DOHH2 (cell line): ENCODE measurements at regions not wholly inside any gene's neighbourhood (a gene's known extent, or its start where the extent isn't known, plus 50 kb on each side); places are given as distances from the start of the nearest gene placed in this dataset.

Source experiments
- H3F3A ChIP-seq: fragments of 200-600 bp; sonication (generic), shearing (Covaris generic); 2 replicates; pipeline ENCODE4 v1.6.0; 2016; ENCODE audit warnings: antibody characterized with exemption, mild to moderate bottlenecking; ENCODE audit not compliant: control insufficient read depth, insufficient read depth
- H3K27ac ChIP-seq: fragments of 200-600 bp; sonication (generic); 2 replicates; pipeline ENCODE4 v1.5.1; 2014; ENCODE audit warnings: low read depth, mild to moderate bottlenecking, low read length, moderate library complexity
- H3K27me3 ChIP-seq: fragments of 200-600 bp; sonication (generic); 2 replicates; pipeline ENCODE4 v1.6.1; 2014; ENCODE audit warnings: mild to moderate bottlenecking, low read length, mixed read lengths; ENCODE audit not compliant: control insufficient read depth
- H3K36me3 ChIP-seq: fragments of 200-600 bp; sonication (generic); 2 replicates; pipeline ENCODE4 v1.6.1; 2014; ENCODE audit warnings: mild to moderate bottlenecking, low read length, moderate library complexity, mixed read lengths; ENCODE audit not compliant: control insufficient read depth
- H3K4me1 ChIP-seq: fragments of 200-600 bp; sonication (generic); 2 replicates; pipeline ENCODE4 v1.6.1; 2014; ENCODE audit warnings: mild to moderate bottlenecking, low read length, mixed read lengths; ENCODE audit not compliant: control insufficient read depth
- H3K4me2 ChIP-seq: fragments of 200-600 bp; sonication (generic); 2 replicates; pipeline ENCODE4 v1.6.0; 2014; ENCODE audit warnings: mild to moderate bottlenecking, low read length, moderate library complexity
- H3K4me3 ChIP-seq: fragments of 200-600 bp; sonication (generic); 2 replicates; pipeline ENCODE4 v1.5.1; 2014; ENCODE audit warnings: mild to moderate bottlenecking, low read length, mixed read lengths
- H3K79me2 ChIP-seq: fragments of 200-600 bp; sonication (generic); 2 replicates; pipeline ENCODE4 v1.6.1; 2014; ENCODE audit warnings: mild to moderate bottlenecking, low read length, mixed read lengths; ENCODE audit not compliant: control insufficient read depth
- H3K9me2 ChIP-seq: fragments of 200-600 bp; sonication (generic); replicated peaks from 2 replicates; pipeline ENCODE4 v1.6.1; 2014; ENCODE audit warnings: mild to moderate bottlenecking, low read length, mixed read lengths; ENCODE audit not compliant: control insufficient read depth
- H3K9me3 ChIP-seq: fragments of 200-600 bp; sonication (generic); 2 replicates; pipeline ENCODE4 v1.6.1; 2014; ENCODE audit warnings: antibody characterized with exemption, low read length, mixed read lengths; ENCODE audit not compliant: control insufficient read depth, insufficient read depth
- H4K20me1 ChIP-seq: fragments of 200-600 bp; sonication (generic); 2 replicates; pipeline ENCODE4 v1.6.0; 2014; ENCODE audit warnings: low read depth, mild to moderate bottlenecking, antibody characterized with exemption, low read length, moderate library complexity; ENCODE audit not compliant: control insufficient read depth, insufficient read depth
- CTCF ChIP-seq: fragments of 200-600 bp; sonication (generic); IDR thresholded peaks from one replicate; pipeline ENCODE4 v1.5.1; 2014; ENCODE audit warnings: antibody characterized with exemption, mild to moderate bottlenecking, low read depth, low read length; ENCODE audit not compliant: poor library complexity, severe bottlenecking
- EZH2phosphoT487 ChIP-seq: fragments of 200-600 bp; sonication (generic); IDR thresholded peaks from 2 replicates; pipeline ENCODE4 v1.6.1; 2017; ENCODE audit warnings: borderline replicate concordance, mild to moderate bottlenecking, antibody characterized with exemption, low read length, moderate library complexity, mixed read lengths

GRCh38 chr6:137378090-137378369 lies 116.2 kb downstream of the OLIG3 start:
- Histone ChIP-seq H3K79me2 (no peaks in the 10 kb centered on the region), H3K36me3 (no peaks in the 10 kb centered on the region), H3F3A (no peaks in the 10 kb centered on the region), H3K9me2 (no peaks in the 10 kb centered on the region), H3K4me3 (no peak overlapping the region), H3K9me3 (no peaks in the 10 kb centered on the region), H3K27me3 (no peaks in the 10 kb centered on the region), H4K20me1 (no peaks in the 10 kb centered on the region), H3K4me2 (no peak overlapping the region), H3K27ac (no peak overlapping the region), H3K4me1 (no peaks in the 10 kb centered on the region)
- TF ChIP-seq CTCF: no peak
- TF ChIP-seq EZH2phosphoT487: no peak

GRCh38 chr6:137373296-137373695 lies 120.9 kb downstream of the OLIG3 start:
- H3K4me1 ChIP-seq: peaks cover 24% of the 10 kb centered on the region
- H3F3A ChIP-seq: no peaks in the 10 kb centered on the region
- H3K27ac ChIP-seq: no peak overlapping the region
- H3K27me3 ChIP-seq: no peaks in the 10 kb centered on the region
- no peaks in the 10 kb centered on the region for H3K9me3 ChIP-seq
- no peaks in the 10 kb centered on the region for H3K79me2 ChIP-seq
- no peak overlapping the region for H3K4me2 ChIP-seq
- H3K4me3 ChIP-seq: no peak overlapping the region
- TF ChIP-seq EZH2phosphoT487: no peak
- TF ChIP-seq CTCF: no peak
- H3K36me3 ChIP-seq: no peaks in the 10 kb centered on the region
- no peaks in the 10 kb centered on the region for H4K20me1 ChIP-seq
- H3K9me2 ChIP-seq: no peaks in the 10 kb centered on the region

- TF ChIP-seq CTCF (no peak), EZH2phosphoT487 (no peak)
- H3K27ac ChIP-seq: no peak overlapping the region
- H3F3A ChIP-seq: no peaks in the 10 kb centered on the region
- H3K36me3 ChIP-seq: no peaks in the 10 kb centered on the region
- no peak overlapping the region for H3K4me2 ChIP-seq
- H3K4me3 ChIP-seq: no peak overlapping the region
- no peaks in the 10 kb centered on the region for H3K27me3 ChIP-seq
- no peaks in the 10 kb centered on the region for H3K9me2 ChIP-seq
- no peaks in the 10 kb centered on the region for H3K9me3 ChIP-seq
- no peaks in the 10 kb centered on the region for H4K20me1 ChIP-seq
- no peaks in the 10 kb centered on the region for H3K79me2 ChIP-seq
- H3K4me1 ChIP-seq: peaks cover 24% of the 10 kb centered on the region
These were observed 121.7 kb downstream of the OLIG3 start for GRCh38 chr6:137372532-137372931.

- Histone ChIP-seq H3K4me1 (peaks cover 24% of the 10 kb centered on the region), H3K27me3 (no peaks in the 10 kb centered on the region), H3K4me2 (no peak overlapping the region), H3K27ac (no peak overlapping the region), H3K9me2 (no peaks in the 10 kb centered on the region), H3K36me3 (no peaks in the 10 kb centered on the region), H3K4me3 (no peak overlapping the region), H3K9me3 (no peaks in the 10 kb centered on the region), H3K79me2 (no peaks in the 10 kb centered on the region), H3F3A (no peaks in the 10 kb centered on the region), H4K20me1 (no peaks in the 10 kb centered on the region)
- TF ChIP-seq CTCF: no peak
- TF ChIP-seq EZH2phosphoT487: no peak
These were observed 122.6 kb downstream of the OLIG3 start for GRCh38 chr6:137371634-137372016.
